Muscle layer of colon (tissue), 2 donors: ENCODE measurements at regions not wholly inside any gene's neighbourhood (a gene's known extent, or its start where the extent isn't known, plus 50 kb on each side); places are given as distances from the start of the nearest gene placed in this dataset.

ENCODE experiments used
- H3K27ac ChIP-seq: one replicate; pipeline ENCODE4 v1.7.0; 2013; ENCODE audit warnings: low read depth, mild to moderate bottlenecking, low read length, moderate library complexity
- H3K27me3 ChIP-seq, 2 donors: one replicate each; pipeline ENCODE4 v1.7.0; 2013; ENCODE audit warnings: low read length in 2 of 2, mild to moderate bottlenecking in 2 of 2; ENCODE audit not compliant: insufficient read depth in 2 of 2, control insufficient read depth in 1 of 2
- H3K36me3 ChIP-seq: one replicate; pipeline ENCODE4 v1.7.0; 2013; ENCODE audit warnings: mild to moderate bottlenecking, low read length; ENCODE audit not compliant: insufficient read depth
- H3K4me1 ChIP-seq: one replicate; pipeline ENCODE4 v1.7.0; 2013; ENCODE audit warnings: mild to moderate bottlenecking, low read length; ENCODE audit not compliant: insufficient read depth
- H3K4me3 ChIP-seq, 2 donors: one replicate each; pipeline ENCODE4 v1.7.0; 2013; ENCODE audit warnings: low read length in 2 of 2, low read depth in 1 of 2, mild to moderate bottlenecking in 1 of 2, moderate library complexity in 1 of 2
- H3K9ac ChIP-seq: one replicate; pipeline ENCODE4 v1.7.0; 2013; ENCODE audit warnings: low read length
- H3K9me3 ChIP-seq: one replicate; pipeline ENCODE4 v1.7.0; 2013; ENCODE audit warnings: mild to moderate bottlenecking, low read length
- donor health status: abdominal sarcoma.
- donor health status: Adenocarcinoma of cecum.

GRCh38 chr1:229768232-229768631 lies 142.2 kb downstream of the URB2 start:
- Histone ChIP-seq H3K9me3 (no peaks in the 10 kb centered on the region), H3K27ac (no peak overlapping the region), H3K36me3 (no peaks in the 10 kb centered on the region), H3K4me1 (no peaks in the 10 kb centered on the region), H3K27me3 (no peaks in the 10 kb centered on the region), H3K4me3 (no peak overlapping the region), H3K9ac (no peak overlapping the region)

- no peaks in the 10 kb centered on the region for H3K9me3 ChIP-seq
- no peaks in the 10 kb centered on the region for H3K27me3 ChIP-seq
- no peak overlapping the region for H3K9ac ChIP-seq
Measured at GRCh38 chr1:229769006-229769405, 143.0 kb downstream of the URB2 start.

GRCh38 chr1:229769809-229770208 lies 143.8 kb downstream of the URB2 start:
- Histone ChIP-seq H3K27ac (no peak overlapping the region), H3K36me3 (no peaks in the 10 kb centered on the region), H3K4me3 (no peak overlapping the region), H3K27me3 (no peaks in the 10 kb centered on the region), H3K4me1 (no peaks in the 10 kb centered on the region), H3K9ac (no peak overlapping the region), H3K9me3 (no peaks in the 10 kb centered on the region)

More at GRCh38 chr1:229769006-229769405, 143.0 kb downstream of the URB2 start:
- H3K4me3 ChIP-seq, result no peak overlapping the region
- no peak overlapping the region for H3K27ac ChIP-seq
- H3K4me1 ChIP-seq, result no peaks in the 10 kb centered on the region
- no peaks in the 10 kb centered on the region for H3K36me3 ChIP-seq

DNA sequence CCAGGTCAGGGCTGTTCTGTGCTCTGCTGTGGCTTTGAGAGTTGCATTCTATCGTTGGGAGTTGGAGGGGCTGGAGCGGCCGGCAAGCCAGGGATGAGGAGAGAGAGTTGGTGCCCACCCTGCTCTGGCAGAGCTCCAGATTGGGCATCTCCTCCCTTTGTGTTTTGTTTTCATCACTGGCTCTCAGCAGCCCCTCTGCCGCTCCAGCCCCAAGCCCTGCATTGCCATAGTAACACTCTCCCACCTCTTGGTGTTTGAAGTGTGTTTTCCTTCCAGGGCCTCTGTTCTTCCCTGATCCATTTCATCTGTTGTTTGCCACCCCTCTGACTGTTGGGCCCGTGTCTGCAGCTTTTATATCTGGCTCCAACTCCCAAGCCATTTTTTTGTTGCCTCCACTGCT lies 152.7 kb downstream of the URB2 start:
- H3K9me3 ChIP-seq, result no peaks in the 10 kb centered on the region
- H3K4me1 ChIP-seq, result no peaks in the 10 kb centered on the region
- no peaks in the 10 kb centered on the region for H3K36me3 ChIP-seq
- H3K27me3 ChIP-seq, result no peaks in the 10 kb centered on the region
- H3K27ac ChIP-seq, result no peak overlapping the region
- no peak overlapping the region for H3K9ac ChIP-seq
- no peak overlapping the region for H3K4me3 ChIP-seq

GRCh38 chr1:229781453-229781852 lies 155.4 kb downstream of the URB2 start:
- Histone ChIP-seq H3K27ac (no peak overlapping the region), H3K9me3 (no peaks in the 10 kb centered on the region), H3K36me3 (no peaks in the 10 kb centered on the region), H3K27me3 (no peaks in the 10 kb centered on the region), H3K4me1 (no peaks in the 10 kb centered on the region), H3K4me3 (no peak overlapping the region), H3K9ac (no peak overlapping the region)

DNA sequence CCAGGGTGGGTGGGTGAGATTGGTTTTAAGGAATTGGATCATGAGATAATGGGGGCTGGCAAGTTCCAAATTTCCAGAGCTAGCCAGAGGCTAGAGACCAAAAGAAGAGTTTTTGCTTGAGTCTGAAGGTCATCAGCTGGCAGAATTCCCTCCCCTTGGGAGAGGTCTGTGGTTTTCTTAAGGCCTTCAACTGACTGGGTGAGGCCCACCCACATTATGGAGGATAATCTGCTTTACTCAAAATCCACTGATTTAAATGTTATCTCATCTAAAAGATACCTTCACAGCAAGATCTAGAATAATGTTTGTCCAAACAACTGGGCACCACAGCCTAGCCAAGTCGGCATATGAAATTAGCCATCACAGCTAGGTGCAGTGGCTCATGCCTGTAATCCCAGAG lies 156.4 kb downstream of the URB2 start:
- no peaks in the 10 kb centered on the region for H3K9me3 ChIP-seq
- H3K27ac ChIP-seq, result no peak overlapping the region
- no peaks in the 10 kb centered on the region for H3K36me3 ChIP-seq
- H3K9ac ChIP-seq, result no peak overlapping the region
- no peak overlapping the region for H3K4me3 ChIP-seq
- no peaks in the 10 kb centered on the region for H3K27me3 ChIP-seq
- H3K4me1 ChIP-seq, result no peaks in the 10 kb centered on the region

- Histone ChIP-seq H3K27me3 (no peaks in the 10 kb centered on the region), H3K9ac (no peak overlapping the region), H3K36me3 (no peaks in the 10 kb centered on the region), H3K4me3 (no peak overlapping the region), H3K4me1 (no peaks in the 10 kb centered on the region), H3K27ac (no peak overlapping the region), H3K9me3 (no peaks in the 10 kb centered on the region)
Measured at GRCh38 chr1:229784834-229785233, 158.8 kb downstream of the URB2 start.

DNA sequence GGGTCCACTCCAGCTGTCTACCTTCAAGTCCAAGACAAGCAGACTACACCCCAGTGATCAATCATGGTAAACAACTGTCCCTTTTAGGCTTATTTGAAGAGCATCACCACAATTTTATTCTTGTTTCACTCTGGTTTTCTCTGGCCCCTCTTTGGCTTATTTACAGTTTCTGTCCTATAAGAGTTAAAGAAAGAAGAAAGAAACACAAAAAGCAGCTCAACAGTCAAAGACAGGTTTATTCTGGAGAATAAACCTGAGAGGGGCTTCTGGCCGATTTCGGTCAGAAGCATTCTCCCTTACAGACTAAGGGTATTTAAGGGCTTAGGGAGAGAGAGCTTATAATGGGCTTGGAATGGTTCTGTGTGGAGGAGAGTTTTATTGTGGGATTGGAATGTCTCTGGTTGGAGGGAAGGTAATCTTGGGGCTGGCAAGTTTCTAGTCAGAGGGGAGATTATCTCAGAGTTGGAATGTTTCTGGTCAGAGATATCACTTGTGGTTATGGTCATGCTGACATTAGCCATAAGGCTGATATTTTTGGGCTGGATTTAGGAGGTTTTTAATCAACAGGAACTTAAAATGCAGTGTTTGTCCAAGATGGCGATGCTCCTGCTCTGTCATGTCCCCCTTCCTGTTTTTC lies 161.0 kb downstream of the URB2 start:
- H3K27ac ChIP-seq, result no peak overlapping the region

DNA sequence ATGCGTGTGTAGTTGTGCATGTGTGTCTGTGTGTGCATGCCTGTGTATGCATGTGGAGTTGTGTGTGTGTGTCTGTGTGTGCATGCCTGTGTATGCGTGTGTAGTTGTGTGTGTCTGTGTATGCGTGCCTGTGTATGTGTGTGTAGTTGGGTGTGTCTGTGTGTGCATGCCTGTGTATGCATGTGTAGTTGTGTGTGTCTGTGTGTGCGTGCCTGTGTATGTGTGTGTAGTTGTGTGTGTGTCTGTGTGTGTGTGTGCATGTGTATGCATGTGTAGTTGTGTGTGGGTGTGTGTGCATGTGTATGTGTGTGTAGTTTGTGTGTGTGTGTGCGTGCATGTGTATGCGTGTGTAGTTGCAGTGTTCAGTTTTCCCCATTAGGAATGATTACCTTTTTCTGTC lies 162.0 kb downstream of the URB2 start:
- Histone ChIP-seq H3K4me3 (no peak overlapping the region), H3K9me3 (no peaks in the 10 kb centered on the region), H3K9ac (no peak overlapping the region), H3K36me3 (no peaks in the 10 kb centered on the region), H3K4me1 (no peaks in the 10 kb centered on the region), H3K27me3 (no peaks in the 10 kb centered on the region), H3K27ac (no peak overlapping the region)

More for the DNA sequence above, 161.0 kb downstream of the URB2 start:
- Histone ChIP-seq H3K9me3 (no peaks in the 10 kb centered on the region), H3K36me3 (no peaks in the 10 kb centered on the region), H3K27me3 (no peaks in the 10 kb centered on the region), H3K4me1 (no peaks in the 10 kb centered on the region), H3K9ac (no peak overlapping the region), H3K4me3 (no peak overlapping the region)

DNA sequence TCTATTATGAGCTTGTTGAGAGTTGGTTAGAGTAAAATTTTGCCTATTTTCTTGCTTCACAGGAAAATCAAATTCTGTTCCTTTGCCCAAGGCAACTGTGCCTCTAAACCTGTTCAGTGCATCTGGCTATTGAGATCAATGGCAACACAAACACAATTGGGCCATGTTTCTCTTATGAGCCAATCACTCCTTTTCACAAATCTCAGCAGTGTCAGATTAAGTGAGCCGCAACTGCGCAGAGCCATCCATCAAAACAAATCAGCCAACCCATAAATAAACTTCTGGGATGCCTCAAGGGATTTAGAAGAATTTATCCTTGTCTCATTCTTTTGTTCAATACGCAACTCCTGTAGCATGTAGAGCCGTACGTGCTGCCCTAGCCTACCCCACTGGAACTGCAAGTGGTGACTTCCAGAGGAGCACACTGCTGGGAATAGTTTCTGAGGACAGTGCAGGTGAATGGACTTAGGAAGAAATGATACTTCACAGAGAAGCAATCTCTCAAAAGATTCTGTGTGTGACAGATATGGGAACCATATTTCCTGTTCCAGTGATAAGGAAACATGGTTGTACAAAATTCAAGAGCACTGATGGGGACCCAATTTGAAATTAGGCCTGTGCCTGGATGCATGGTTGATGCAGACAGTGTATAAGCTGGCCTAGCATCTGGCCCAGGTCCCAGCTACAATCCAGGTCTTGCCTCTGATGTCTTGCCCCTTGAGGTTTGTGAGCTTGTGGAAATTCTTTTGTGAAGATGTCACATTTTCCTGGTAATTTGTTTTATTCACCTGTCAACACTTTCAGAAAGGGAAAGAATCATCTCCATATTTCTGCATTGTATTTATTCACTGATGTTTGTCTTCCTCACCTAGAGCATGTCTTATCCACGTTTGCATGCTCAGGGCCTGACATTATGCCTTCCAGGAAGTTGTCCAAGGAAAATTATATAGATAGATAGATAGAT lies 166.2 kb downstream of the URB2 start:
- Histone ChIP-seq H3K27ac (no peak overlapping the region), H3K9me3 (no peaks in the 10 kb centered on the region), H3K27me3 (no peaks in the 10 kb centered on the region), H3K4me3 (no peak overlapping the region), H3K36me3 (no peaks in the 10 kb centered on the region), H3K9ac (no peak overlapping the region), H3K4me1 (no peaks in the 10 kb centered on the region)

DNA sequence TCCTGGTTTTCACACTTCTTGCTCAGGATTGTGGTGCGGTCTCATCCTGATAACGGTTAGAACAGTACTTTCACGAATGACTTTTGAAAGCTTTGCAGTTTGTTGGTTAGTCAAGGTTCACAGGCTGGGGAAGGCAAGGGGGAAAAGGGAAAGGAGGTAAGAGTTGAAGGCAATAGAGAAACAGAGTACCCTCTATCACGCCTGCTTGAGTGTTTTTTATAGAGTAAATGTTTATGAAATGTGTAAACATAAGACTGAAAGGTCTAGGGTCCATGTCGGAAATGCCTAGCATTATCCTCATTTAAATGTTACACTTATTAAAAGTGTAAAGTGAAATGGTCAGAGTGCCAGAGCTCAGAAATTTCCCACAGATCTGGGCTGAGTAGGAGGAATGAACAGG lies 167.4 kb downstream of the URB2 start:
- no peaks in the 10 kb centered on the region for H3K36me3 ChIP-seq
- H3K27ac ChIP-seq, result no peak overlapping the region
- H3K4me3 ChIP-seq, result no peak overlapping the region
- no peak overlapping the region for H3K9ac ChIP-seq
- H3K4me1 ChIP-seq, result no peaks in the 10 kb centered on the region
- H3K27me3 ChIP-seq, result no peaks in the 10 kb centered on the region
- no peaks in the 10 kb centered on the region for H3K9me3 ChIP-seq
